ENCODE measurements at regions not wholly inside any gene's neighbourhood (a gene's known extent, or its start where the extent isn't known, plus 50 kb on each side); places are given as distances from the start of the nearest gene placed in this dataset.
"Not testable (repeated sequence)": the region's sequence is repeated elsewhere in the genome, so short reads cannot be mapped to it uniquely, and the experiment has no call there.

DNA sequence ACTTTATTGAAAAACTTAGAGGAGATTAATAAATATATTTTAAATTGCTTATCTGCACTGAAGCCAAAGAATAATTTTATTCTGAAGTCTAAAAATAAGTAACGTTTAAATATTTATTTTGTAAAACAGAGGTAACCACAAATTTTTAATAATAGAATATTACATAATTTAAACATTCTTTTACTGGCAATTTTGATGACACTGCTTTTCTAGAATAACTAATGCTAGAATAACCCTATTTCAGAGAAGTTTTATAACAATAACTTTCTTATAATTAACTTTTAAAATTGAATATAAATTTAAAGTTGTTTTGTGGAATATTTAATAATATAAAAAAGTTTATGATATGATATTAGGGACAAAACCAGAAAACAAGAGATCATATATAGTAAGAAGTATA lies 409.6 kb upstream of the KCNMB2 start:
- H3K27ac ChIP-seq (ENCODE audit: low read depth in 1 of 3, low read length in 2 of 3) = no peak overlapping the region
- DNase-seq = no peak
- no peaks in the 10 kb centered on the region for H3K4me1 ChIP-seq (ENCODE audit: control insufficient read depth in 3 of 3, insufficient read depth in 2 of 3, low read depth in 1 of 3, low read length in 2 of 3)
- peaks cover 0 to 4% of the 10 kb centered on the region in 2 donors for H3K9me3 ChIP-seq (ENCODE audit: control insufficient read depth in 2 of 2, insufficient read depth in 1 of 2, low read depth in 1 of 2, low read length in 1 of 2)
- H3K4me3 ChIP-seq (ENCODE audit: low read depth in 1 of 3, low read length in 3 of 3) = no peak overlapping the region
- no peaks in the 10 kb centered on the region for H3K36me3 ChIP-seq (ENCODE audit: control insufficient read depth in 3 of 3, insufficient read depth in 2 of 3, low read depth in 1 of 3, low read length in 3 of 3)
- peak; percentile 86 for FAIRE-seq
- no peaks in the 10 kb centered on the region for H3K27me3 ChIP-seq (ENCODE audit: control insufficient read depth in 3 of 3, insufficient read depth in 3 of 3, low read length in 3 of 3)
- WGBS, 3 donors = 75 to 88% (median 85%) methylated on average over 1 of the region's 1 CpG

DNA sequence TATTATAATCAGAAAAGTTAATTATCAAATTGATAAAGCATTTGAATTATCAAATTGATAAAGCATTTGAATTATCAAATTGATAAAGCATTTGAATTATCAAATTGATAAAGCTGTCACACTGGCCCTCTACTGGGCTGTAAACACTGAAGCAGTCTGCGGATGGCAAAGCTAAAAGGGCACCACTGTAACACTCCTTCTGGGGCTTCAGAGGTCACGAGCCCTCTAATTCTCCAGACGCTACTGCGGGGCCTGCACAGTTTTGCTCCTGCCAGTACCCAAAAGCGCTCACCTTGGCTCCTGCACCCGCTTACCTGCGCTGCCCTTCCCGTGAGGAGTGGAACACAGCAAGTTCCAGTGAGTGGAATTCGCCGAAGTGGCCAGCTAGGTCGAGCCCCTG lies 409.0 kb upstream of the KCNMB2 start:
- H3K27me3 ChIP-seq (ENCODE audit: control insufficient read depth in 3 of 3, insufficient read depth in 3 of 3, low read length in 3 of 3) = no peaks in the 10 kb centered on the region
- no peak overlapping the region for H3K4me3 ChIP-seq (ENCODE audit: low read depth in 1 of 3, low read length in 3 of 3)
- FAIRE-seq = no peak
- no peak overlapping the region for H3K27ac ChIP-seq (ENCODE audit: low read depth in 1 of 3, low read length in 2 of 3)
- H3K36me3 ChIP-seq (ENCODE audit: control insufficient read depth in 3 of 3, insufficient read depth in 2 of 3, low read depth in 1 of 3, low read length in 3 of 3) = no peaks in the 10 kb centered on the region
- DNase-seq = no peak
- 90 to 92% (median 92%) methylated on average over 11 of the region's 11 CpGs for WGBS, 3 donors
- no peaks in the 10 kb centered on the region for H3K4me1 ChIP-seq (ENCODE audit: control insufficient read depth in 3 of 3, insufficient read depth in 2 of 3, low read depth in 1 of 3, low read length in 2 of 3)
- peaks cover 0 to 4% of the 10 kb centered on the region in 2 donors for H3K9me3 ChIP-seq (ENCODE audit: control insufficient read depth in 2 of 2, insufficient read depth in 1 of 2, low read depth in 1 of 2, low read length in 1 of 2)

DNA sequence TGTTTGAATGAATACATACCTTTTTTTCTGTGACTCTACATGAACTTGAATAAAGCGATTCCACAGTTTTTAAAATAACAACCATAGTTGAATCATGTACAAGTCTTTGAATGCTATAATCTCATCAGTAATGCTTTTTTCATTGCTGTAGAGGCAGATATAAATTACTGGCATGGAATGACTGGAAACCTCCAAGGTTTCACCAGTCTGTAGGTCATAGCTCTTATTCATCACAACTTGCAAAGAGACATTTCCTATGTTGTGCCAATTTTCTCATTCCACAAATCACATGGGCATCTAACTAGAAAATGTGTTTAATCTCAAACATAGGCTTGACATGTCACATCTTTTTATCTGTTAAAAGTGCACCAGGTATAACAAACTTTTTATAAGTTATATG lies 407.1 kb upstream of the KCNMB2 start:
- no peaks in the 10 kb centered on the region for H3K36me3 ChIP-seq (ENCODE audit: control insufficient read depth in 3 of 3, insufficient read depth in 2 of 3, low read depth in 1 of 3, low read length in 3 of 3)
- 94 to 100% (median 96%) methylated on average over 1 of the region's 1 CpG for WGBS, 3 donors
- H3K9me3 ChIP-seq (ENCODE audit: control insufficient read depth in 2 of 2, insufficient read depth in 1 of 2, low read depth in 1 of 2, low read length in 1 of 2) = peaks cover 0 to 4% of the 10 kb centered on the region in 2 donors
- H3K27ac ChIP-seq (ENCODE audit: low read depth in 1 of 3, low read length in 2 of 3) = no peak overlapping the region
- no peaks in the 10 kb centered on the region for H3K4me1 ChIP-seq (ENCODE audit: control insufficient read depth in 3 of 3, insufficient read depth in 2 of 3, low read depth in 1 of 3, low read length in 2 of 3)
- no peak for FAIRE-seq
- H3K4me3 ChIP-seq (ENCODE audit: low read depth in 1 of 3, low read length in 3 of 3) = no peak overlapping the region
- DNase-seq = no peak
- no peaks in the 10 kb centered on the region for H3K27me3 ChIP-seq (ENCODE audit: control insufficient read depth in 3 of 3, insufficient read depth in 3 of 3, low read length in 3 of 3)

DNA sequence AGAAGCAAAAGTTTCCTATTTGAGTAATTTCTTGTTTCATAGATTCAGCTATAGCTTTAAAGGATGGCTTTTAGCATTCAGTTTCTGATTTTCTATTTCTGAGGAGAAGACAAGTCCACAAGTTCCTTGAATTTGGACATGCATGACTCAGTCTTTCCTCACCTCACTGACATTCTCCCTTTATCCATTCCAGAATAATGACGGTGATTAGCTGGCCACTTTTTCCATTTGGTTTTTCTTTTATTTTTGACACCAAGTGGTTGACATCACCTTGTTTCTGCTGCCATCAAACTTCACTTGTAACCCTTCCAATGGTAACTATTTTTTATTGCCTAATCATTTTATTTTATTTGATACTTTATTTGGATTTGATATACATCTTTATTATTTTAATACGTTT lies 404.4 kb upstream of the KCNMB2 start:
- Histone ChIP-seq H3K4me3 (ENCODE audit: low read depth in 1 of 3, low read length in 3 of 3) (no peak overlapping the region), H3K9me3 (ENCODE audit: control insufficient read depth in 2 of 2, insufficient read depth in 1 of 2, low read depth in 1 of 2, low read length in 1 of 2) (peaks cover 0 to 4% of the 10 kb centered on the region in 2 donors), H3K4me1 (ENCODE audit: control insufficient read depth in 3 of 3, insufficient read depth in 2 of 3, low read depth in 1 of 3, low read length in 2 of 3) (peaks cover 0 to under 1% (median 0%) of the 10 kb centered on the region in 3 donors), H3K36me3 (ENCODE audit: control insufficient read depth in 3 of 3, insufficient read depth in 2 of 3, low read depth in 1 of 3, low read length in 3 of 3) (no peaks in the 10 kb centered on the region), H3K27ac (ENCODE audit: low read depth in 1 of 3, low read length in 2 of 3) (no peak overlapping the region), H3K27me3 (ENCODE audit: control insufficient read depth in 3 of 3, insufficient read depth in 3 of 3, low read length in 3 of 3) (no peaks in the 10 kb centered on the region)
- no peak for FAIRE-seq
- 42 to 47% (median 44%) methylated on average over 2 of the region's 2 CpGs for WGBS, 3 donors
- DNase-seq = no peak

DNA sequence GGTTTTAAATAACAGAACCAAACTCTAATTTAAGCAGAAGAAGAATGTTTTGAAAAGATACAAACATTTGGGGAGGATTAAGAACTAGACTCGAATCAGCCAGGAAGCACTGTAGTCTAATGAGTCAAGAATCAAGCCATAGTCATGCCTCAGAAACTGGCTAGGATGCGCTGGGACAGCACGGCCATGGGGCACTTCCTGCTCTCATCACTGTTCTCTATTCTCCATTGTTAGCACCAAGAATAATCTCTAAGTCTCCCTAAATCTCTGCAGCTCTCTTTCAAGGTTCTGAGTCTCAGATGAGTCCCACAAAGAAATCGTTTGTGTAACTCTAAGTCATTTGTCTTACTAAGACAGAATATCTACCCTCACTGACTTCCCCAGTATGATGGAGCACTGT lies 399.0 kb upstream of the KCNMB2 start:
- peaks cover 0 to 3% (median 0%) of the 10 kb centered on the region in 3 donors for H3K4me1 ChIP-seq (ENCODE audit: control insufficient read depth in 3 of 3, insufficient read depth in 2 of 3, low read depth in 1 of 3, low read length in 2 of 3)
- no peak overlapping the region for H3K4me3 ChIP-seq (ENCODE audit: low read depth in 1 of 3, low read length in 3 of 3)
- FAIRE-seq = no peak
- no peaks in the 10 kb centered on the region for H3K9me3 ChIP-seq (ENCODE audit: control insufficient read depth in 2 of 2, insufficient read depth in 1 of 2, low read depth in 1 of 2, low read length in 1 of 2)
- WGBS, 3 donors = 70 to 80% (median 79%) methylated on average over 4 of the region's 4 CpGs
- no peak overlapping the region for H3K27ac ChIP-seq (ENCODE audit: low read depth in 1 of 3, low read length in 2 of 3)
- no peaks in the 10 kb centered on the region for H3K27me3 ChIP-seq (ENCODE audit: control insufficient read depth in 3 of 3, insufficient read depth in 3 of 3, low read length in 3 of 3)
- no peaks in the 10 kb centered on the region for H3K36me3 ChIP-seq (ENCODE audit: control insufficient read depth in 3 of 3, insufficient read depth in 2 of 3, low read depth in 1 of 3, low read length in 3 of 3)
- DNase-seq = no peak

DNA sequence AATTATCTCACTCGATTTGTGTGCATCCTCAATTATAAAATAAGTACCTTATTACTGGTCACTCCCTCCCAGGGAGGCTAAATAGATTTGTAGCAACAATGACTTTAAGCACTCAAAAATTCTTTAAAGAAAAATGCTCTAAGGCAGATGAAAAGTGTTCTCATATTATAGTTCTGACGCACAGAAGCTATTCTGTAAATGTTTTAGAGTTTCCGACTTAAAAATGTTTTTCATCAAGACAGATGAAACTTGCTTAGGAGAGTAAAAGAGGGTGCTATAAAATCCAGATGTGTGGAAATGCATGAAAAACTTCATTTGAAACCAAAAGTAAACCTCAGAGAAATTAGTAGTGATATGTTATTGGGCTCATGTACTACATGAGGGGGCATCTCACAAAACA lies 398.4 kb upstream of the KCNMB2 start:
- Histone ChIP-seq H3K27me3 (ENCODE audit: control insufficient read depth in 3 of 3, insufficient read depth in 3 of 3, low read length in 3 of 3) (no peaks in the 10 kb centered on the region), H3K4me1 (ENCODE audit: control insufficient read depth in 3 of 3, insufficient read depth in 2 of 3, low read depth in 1 of 3, low read length in 2 of 3) (peaks cover 0 to 3% (median 0%) of the 10 kb centered on the region in 3 donors), H3K9me3 (ENCODE audit: control insufficient read depth in 2 of 2, insufficient read depth in 1 of 2, low read depth in 1 of 2, low read length in 1 of 2) (no peaks in the 10 kb centered on the region), H3K27ac (ENCODE audit: low read depth in 1 of 3, low read length in 2 of 3) (no peak overlapping the region), H3K36me3 (ENCODE audit: control insufficient read depth in 3 of 3, insufficient read depth in 2 of 3, low read depth in 1 of 3, low read length in 3 of 3) (no peaks in the 10 kb centered on the region), H3K4me3 (ENCODE audit: low read depth in 1 of 3, low read length in 3 of 3) (no peak overlapping the region)
- DNase-seq (no peak), FAIRE-seq (no peak)
- 80 to 90% (median 87%) methylated on average over 3 of the region's 3 CpGs for WGBS, 3 donors

DNA sequence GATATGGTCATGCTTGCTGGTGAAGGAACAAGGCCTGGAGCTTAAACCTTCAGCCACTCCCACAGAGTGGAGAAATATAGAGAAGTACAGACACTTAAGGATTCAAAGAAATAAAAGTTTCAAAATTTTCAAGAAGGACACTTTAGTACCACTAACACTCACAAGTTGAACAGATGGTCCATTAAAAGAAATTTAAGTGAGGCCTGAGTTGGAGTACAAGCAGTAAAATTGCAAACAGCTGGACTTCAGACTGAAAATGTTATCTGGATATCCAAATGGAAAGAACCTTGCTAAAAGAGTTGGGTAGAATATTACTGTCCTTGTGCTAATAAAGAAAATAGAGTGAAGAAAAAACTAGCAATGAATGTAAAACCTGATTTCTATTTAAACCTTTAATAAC lies 397.1 kb upstream of the KCNMB2 start:
- Histone ChIP-seq H3K36me3 (ENCODE audit: control insufficient read depth in 3 of 3, insufficient read depth in 2 of 3, low read depth in 1 of 3, low read length in 3 of 3) (no peaks in the 10 kb centered on the region), H3K4me1 (ENCODE audit: control insufficient read depth in 3 of 3, insufficient read depth in 2 of 3, low read depth in 1 of 3, low read length in 2 of 3) (peaks cover 0 to 3% (median 0%) of the 10 kb centered on the region in 3 donors), H3K4me3 (ENCODE audit: low read depth in 1 of 3, low read length in 3 of 3) (no peak overlapping the region), H3K27ac (ENCODE audit: low read depth in 1 of 3, low read length in 2 of 3) (no peak overlapping the region), H3K9me3 (ENCODE audit: control insufficient read depth in 2 of 2, insufficient read depth in 1 of 2, low read depth in 1 of 2, low read length in 1 of 2) (no peaks in the 10 kb centered on the region), H3K27me3 (ENCODE audit: control insufficient read depth in 3 of 3, insufficient read depth in 3 of 3, low read length in 3 of 3) (no peaks in the 10 kb centered on the region)
- no peak for DNase-seq
- FAIRE-seq = no peak

DNA sequence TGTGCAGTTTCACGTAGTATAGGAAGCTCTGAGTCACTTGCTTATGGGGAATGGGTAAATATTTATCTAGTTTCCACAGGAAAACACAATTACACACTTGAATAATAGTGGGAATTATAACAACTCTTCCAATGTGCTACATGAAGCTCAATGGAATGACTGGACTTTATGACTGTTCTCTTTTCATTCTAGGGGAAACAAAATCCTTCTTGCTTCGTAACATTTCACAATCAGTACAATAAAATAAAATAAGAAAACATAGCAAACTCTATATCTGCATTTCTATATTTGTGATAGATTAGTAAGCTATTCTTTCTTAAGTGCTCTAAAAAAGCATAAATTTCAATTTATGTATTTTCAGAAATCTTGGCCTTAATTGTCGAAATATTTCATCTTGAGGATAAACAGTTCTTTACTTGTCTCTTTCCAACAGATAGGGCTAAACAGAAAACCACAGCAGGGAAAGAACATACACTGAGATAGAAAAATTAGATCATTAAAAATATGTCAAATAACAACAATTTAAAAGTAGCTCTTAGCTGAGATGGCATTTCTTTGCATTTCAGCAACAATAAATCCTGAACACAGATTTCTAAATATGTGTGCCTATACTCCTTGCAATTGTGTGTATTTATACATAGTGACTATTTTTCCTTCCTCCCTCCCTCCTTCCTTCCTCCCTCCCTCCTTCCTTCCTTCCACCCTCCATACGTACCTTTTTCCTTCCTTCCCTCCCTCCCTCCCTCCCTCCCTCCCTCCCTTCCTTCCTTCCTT lies 395.5 kb upstream of the KCNMB2 start:
- FAIRE-seq (no peak), DNase-seq (no peak)
- Histone ChIP-seq H3K27me3 (ENCODE audit: control insufficient read depth in 3 of 3, insufficient read depth in 3 of 3, low read length in 3 of 3) (no peaks in the 10 kb centered on the region), H3K27ac (ENCODE audit: low read depth in 1 of 3, low read length in 2 of 3) (no peak overlapping the region), H3K4me3 (ENCODE audit: low read depth in 1 of 3, low read length in 3 of 3) (no peak overlapping the region), H3K4me1 (ENCODE audit: control insufficient read depth in 3 of 3, insufficient read depth in 2 of 3, low read depth in 1 of 3, low read length in 2 of 3) (peaks cover 0 to 3% (median 0%) of the 10 kb centered on the region in 3 donors), H3K36me3 (ENCODE audit: control insufficient read depth in 3 of 3, insufficient read depth in 2 of 3, low read depth in 1 of 3, low read length in 3 of 3) (no peaks in the 10 kb centered on the region), H3K9me3 (ENCODE audit: control insufficient read depth in 2 of 2, insufficient read depth in 1 of 2, low read depth in 1 of 2, low read length in 1 of 2) (no peaks in the 10 kb centered on the region)
- WGBS, 3 donors = 54 to 67% (median 67%) methylated on average over 4 of the region's 4 CpGs

DNA sequence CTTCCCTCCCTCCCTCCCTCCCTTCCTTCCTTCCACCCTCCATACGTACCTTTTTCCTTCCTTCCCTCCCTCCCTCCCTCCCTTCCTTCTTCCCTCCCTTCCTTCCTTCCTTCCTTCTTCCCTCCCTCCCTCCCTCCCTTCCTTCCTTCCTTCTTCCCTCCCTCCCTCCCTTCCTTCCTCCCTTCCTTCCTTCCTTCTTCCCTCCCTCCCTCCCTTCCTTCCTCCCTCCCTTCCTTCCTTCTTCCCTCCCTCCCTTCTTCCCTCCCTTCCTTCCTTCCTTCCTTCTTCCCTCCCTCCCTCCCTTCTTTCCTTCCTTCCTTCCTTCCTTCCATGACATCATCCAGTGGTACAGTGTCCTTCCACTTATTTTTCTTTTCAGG lies 394.9 kb upstream of the KCNMB2 start:
- not testable (repeated sequence) for H3K27me3 ChIP-seq (ENCODE audit: control insufficient read depth in 3 of 3, insufficient read depth in 3 of 3, low read length in 3 of 3); H3K27ac ChIP-seq (ENCODE audit: low read depth in 1 of 3, low read length in 2 of 3); H3K4me3 ChIP-seq (ENCODE audit: low read depth in 1 of 3, low read length in 3 of 3); DNase-seq; FAIRE-seq; H3K36me3 ChIP-seq (ENCODE audit: control insufficient read depth in 3 of 3, insufficient read depth in 2 of 3, low read depth in 1 of 3, low read length in 3 of 3); H3K4me1 ChIP-seq (ENCODE audit: control insufficient read depth in 3 of 3, insufficient read depth in 2 of 3, low read depth in 1 of 3, low read length in 2 of 3); H3K9me3 ChIP-seq (ENCODE audit: control insufficient read depth in 2 of 2, insufficient read depth in 1 of 2, low read depth in 1 of 2, low read length in 1 of 2)
- no CpG with 5 or more reads among the region's 1 CpG for WGBS, 3 donors

Data from small intestine (tissue), 7 donors.